Stomach (tissue), 4 donors: ENCODE measurements at regions not wholly inside any gene's neighbourhood (a gene's known extent, or its start where the extent isn't known, plus 50 kb on each side); places are given as distances from the start of the nearest gene placed in this dataset.

Experiments
- CTCF ChIP-seq, 7 experiments: fragments of 450-650 bp in 4 of 7; fragments of 200-600 bp in 3 of 7; sonication (generic) in 3 of 7; IDR thresholded peaks; one replicate each; pipeline ENCODE4 v1.5.1; 2016 to 2019; ENCODE audit warnings: antibody characterized with exemption in 7 of 7, control low read depth in 2 of 7, mild to moderate bottlenecking in 1 of 7
- EP300 ChIP-seq: sonication (generic); formaldehyde crosslinking; IDR thresholded peaks from one replicate; pipeline ENCODE4 v1.6.1; 2017; ENCODE audit warnings: antibody characterized with exemption
- POLR2A ChIP-seq, 4 donors: fragments of 450-650 bp; IDR thresholded peaks; one replicate each; pipeline ENCODE4 v1.6.1; 2016; ENCODE audit warnings: antibody characterized with exemption in 4 of 4, control low read depth in 2 of 4, mild to moderate bottlenecking in 1 of 4, moderate library complexity in 1 of 4
- POLR2AphosphoS5 ChIP-seq, 3 donors: sonication (generic); formaldehyde crosslinking; IDR thresholded peaks; one replicate each; pipeline ENCODE4 v1.6.1; 2016; ENCODE audit warnings: antibody characterized with exemption in 3 of 3

- TF ChIP-seq CTCF (IDR thresholded peaks at IDR 0.05) = no peak
- TF ChIP-seq POLR2AphosphoS5 (IDR thresholded peaks at IDR 0.05) = no peak
- TF ChIP-seq POLR2A (IDR thresholded peaks at IDR 0.05) = no peak
- TF ChIP-seq EP300 = no peak
Measured at GRCh38 chr6:139698526-139699176, 324.2 kb upstream of the CITED2 start.
